Activated naive CD8-positive, alpha-beta T cell treated with anti-CD3 and anti-CD28 coated beads, Interleukin-2, amount 50 U/mL, for 16 hours (primary cell): ENCODE measurements at regions not wholly inside any gene's neighbourhood (a gene's known extent, or its start where the extent isn't known, plus 50 kb on each side); places are given as distances from the start of the nearest gene placed in this dataset.

Source experiments
- DNase-seq: peaks from one replicate; pipeline ENCODE4 v3.0.0-alpha.2; 2020; ENCODE audit warnings: low read depth, low spot score

DNA sequence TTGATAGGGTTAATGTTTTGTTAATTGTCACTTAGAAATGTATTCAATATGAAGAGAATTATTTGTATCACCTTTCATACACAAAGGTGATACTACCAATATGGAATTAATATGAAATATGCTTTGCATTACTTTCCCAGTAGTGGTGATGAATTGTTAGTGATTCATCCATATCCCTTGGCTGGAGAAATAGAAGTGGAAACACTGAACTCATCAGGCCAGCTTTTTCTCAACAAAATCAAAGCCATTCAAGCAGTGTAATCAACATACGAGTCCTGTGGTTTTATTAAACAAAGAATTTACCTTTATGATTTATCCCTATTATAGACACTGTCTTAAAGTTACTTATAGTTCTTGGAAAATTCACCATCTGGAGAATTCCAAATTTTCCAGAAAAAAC lies 264.0 kb upstream of the MEF2C start:
- no peak for DNase-seq

DNA sequence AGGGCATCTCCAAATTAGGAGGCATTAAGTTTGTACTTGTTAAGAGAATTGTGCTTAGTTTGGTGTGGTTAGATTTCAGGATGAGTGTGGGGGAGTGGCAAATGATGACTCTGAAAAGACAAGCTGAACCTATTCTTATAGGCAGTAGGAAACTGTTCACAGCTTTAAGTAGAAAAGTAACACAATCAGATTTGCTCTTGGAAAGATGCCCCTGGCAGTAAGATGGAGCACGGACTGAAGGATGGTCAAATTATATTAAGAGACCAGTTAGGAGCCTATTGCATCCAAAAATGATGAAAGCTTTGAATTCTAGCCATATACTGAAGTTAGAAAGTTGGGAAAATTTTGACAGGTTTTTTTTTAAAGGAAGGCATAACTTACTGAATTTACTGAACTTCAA lies 254.2 kb upstream of the MEF2C start:
- no peak for DNase-seq

DNA sequence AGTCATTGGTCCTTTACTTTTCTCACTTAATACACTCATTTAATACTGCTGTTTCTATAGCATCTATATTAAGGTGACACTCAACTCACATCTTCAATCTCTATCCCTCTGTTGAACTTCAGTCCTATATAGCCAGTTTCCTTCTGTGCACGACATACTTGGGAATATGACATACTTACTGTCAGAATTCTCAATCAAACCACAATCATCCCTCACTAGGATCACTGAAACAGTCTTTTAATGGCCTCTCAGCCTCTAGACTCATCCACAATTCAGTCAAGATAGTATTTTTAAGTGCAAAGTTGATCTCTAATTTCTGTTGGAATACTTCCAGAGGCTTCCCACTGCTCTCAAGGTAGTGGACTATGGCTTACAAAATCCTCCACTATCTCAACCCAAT lies 251.0 kb upstream of the MEF2C start:
- no peak for DNase-seq

DNA sequence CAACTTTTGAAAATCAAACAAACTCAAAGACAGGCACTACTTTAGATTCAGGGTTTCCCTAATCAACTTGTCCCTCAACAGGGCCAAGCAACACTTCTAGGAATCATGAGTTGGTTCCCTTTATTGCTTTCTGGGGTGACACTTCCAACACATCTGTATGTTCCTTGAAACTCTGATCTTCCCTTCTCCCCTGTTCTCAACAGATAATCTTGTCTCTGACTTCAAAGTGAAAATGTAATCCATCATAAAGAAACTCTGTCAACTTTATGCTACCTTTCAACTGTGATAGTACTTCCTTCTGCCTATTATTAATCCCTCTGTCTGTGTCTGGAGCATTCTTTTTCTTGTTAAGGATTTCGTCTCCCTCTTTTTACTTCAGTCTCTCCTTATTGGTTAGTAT lies 250.1 kb upstream of the MEF2C start:
- DNase-seq: no peak

DNA sequence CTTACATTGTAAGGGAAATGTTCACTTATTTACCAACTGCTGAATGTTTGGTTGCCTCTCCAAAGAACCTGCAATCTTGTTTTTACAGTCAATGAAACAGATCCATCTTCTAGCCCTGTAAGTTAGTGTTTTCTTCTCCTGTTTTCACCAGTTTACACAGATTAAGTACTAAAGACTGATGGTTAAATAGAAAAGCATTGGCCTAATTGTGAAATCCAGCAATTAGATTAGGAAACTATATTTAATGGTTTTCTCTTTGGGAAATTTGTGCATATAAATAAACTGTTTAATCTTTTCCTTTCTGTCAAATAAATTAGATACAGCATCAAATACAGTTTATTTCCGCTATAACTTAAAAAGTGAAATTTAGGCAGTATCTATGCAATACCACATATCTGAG lies 247.9 kb upstream of the MEF2C start:
- DNase-seq: no peak

DNA sequence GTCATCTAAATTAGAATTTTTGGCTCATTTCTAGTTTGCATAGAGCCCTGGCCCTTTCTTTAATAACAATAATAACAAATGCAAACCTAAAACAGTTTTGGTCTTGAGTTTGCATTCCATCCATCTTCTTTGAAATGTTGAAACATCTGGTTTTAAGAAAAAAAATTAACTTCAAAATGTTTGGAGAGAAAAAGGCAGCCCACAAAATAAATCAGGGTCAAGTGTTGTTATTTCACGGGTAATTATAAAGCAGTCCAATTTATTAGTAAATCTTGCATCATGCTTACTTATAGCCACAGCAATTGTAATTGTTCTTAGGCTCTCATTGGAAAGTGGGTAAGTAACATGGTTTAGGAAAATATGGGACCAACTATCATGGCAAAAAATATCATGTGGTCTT lies 247.0 kb upstream of the MEF2C start:
- no peak for DNase-seq

DNA sequence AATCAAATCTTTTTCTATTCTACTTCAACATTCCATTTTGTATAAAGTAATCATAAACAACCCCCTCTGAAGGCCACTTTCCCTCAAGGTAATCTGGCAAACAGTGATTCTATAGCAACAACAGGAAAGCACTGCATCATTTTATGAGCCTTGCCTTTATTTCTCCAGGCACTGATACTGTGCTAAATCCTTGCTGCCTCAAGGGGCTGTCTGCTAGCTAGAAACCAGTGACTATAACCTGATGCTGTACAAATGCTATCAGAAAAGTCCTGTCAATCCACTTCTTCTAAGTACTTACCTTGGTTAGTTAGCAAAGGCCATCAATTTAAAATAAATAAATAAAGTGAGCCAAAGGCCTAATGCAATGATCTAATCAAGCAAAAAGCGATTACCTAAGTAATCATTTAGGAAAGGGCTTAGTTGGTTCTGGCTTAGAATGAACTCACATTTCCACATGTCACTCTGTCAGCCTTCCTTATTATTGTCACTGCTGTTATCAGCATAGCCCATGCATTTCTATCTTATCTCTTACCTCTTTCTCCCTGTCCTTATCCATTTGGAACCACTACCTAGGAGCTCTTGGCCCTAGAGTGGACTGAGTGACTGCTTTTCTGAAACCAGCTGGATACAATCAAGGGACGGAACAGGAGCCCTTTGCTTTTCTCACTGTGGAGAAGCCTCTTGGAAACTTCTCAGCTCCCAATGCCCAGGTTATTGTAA lies 246.1 kb upstream of the MEF2C start:
- no peak for DNase-seq

DNA sequence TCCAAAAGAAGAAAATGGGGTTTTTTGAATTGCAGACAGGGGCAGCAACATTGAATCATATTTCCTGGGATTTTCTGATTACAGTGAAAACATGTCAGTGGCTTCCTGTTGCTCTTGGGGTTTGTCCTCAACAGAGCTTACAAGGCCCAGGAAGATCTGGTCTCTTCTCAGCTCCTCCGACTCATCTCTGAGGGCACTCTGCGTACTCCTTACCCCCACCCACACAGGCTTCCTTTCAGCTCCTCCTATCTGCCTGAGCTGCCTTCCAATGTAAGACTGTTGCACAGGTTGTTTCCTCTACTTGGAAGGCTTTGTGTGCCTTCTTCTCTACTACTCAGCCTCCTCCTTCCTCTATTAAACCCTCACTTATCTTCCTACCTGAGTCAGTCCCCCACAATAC lies 245.1 kb upstream of the MEF2C start:
- no peak for DNase-seq

DNA sequence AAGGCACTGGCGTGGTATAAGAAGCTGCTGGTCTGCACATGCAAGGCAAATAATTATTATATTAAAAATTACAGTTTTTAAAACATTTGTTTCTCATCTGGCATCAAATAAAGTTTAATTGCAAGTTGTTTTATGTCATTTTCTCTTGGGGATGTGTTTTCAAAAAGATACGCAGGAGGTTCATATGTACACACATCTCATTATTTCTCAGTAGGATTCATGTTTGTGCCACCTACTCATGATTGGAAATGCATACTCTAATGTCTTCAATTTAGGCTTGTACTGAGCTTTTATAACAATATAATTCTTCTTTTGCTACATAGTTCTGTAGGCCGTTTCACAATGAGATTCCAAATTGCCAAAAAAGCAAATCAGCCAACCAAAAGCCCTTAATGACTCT lies 244.2 kb upstream of the MEF2C start:
- DNase-seq: no peak

DNA sequence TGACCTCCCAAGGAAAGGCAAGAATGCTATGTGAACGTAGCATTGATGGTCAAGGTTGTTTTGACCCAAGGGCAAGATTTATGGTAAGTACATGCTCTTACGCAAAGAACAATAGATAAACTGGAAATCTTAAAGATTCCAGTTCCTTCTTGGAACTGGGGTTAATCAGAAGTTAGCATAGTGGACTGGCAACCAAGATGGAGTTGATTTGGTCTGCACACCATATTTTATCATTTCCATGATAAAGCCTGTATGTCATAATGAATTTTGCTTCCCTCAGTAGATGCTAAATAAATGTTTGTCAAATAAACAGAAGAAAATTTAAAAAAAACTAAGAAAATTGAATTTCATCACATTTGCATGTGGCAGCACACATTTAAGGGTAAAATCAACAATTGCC lies 242.4 kb upstream of the MEF2C start:
- DNase-seq: no peak

DNA sequence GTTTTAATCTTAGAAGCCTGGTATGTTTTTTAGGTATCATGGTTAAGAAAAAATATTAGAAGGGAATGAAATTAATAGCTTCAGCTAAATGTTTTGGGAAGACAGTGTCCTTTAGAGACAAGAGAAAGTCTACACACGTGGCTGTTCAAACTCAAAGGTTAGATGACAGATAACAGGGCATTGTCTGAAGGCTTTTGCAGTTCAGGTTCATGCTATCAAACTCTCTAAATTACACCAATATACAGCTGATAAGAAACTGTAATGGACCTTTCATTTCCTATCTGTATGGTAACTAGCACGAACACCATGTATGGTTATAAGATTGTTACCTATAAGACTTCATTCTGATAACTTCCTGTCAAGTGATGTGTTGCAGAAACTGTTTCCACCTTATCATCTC lies 240.6 kb upstream of the MEF2C start:
- no peak for DNase-seq

DNA sequence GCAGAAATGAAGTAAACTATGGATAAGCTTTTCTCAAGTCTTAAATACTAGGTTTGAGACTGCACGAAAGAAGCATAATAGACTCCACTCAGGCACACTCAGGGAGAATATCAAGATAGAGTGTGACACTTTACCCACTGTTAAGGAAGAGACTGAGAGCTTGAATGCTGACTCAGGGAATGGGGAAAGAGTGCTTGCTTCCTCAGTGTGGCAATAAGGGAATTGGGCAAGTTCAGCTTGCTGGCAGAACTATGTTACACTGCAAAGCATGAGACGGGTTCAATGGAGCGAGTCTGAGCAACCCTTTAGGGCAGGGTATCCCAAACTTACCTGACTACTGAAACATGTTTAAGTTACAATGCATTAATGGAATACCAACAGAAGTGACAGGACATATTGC lies 237.7 kb upstream of the MEF2C start:
- no peak for DNase-seq

DNA sequence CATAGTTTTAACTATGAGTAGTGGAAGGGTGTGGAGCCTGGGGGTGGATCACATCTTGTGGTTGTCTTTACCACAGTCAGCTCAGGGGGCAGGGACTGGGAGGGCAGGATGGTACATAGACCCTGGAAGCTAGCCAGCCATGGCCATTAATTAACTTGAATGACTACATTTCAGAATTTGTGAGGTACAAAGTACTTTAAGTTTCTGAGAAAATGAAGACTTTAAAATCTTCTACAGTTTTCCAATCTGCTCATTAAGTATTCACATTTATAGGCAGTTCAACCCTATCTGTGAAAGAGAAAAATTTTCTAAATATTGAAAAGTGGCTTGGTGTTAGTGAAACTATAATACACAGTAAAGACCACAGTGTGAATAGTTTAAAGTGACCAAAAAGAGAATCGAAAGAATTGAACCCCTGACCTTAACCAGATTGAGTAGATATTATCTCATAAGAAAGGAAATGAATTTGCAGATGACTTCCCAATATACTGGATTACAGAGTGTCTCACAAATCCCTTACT lies 234.2 kb upstream of the MEF2C start:
- DNase-seq: no peak

DNA sequence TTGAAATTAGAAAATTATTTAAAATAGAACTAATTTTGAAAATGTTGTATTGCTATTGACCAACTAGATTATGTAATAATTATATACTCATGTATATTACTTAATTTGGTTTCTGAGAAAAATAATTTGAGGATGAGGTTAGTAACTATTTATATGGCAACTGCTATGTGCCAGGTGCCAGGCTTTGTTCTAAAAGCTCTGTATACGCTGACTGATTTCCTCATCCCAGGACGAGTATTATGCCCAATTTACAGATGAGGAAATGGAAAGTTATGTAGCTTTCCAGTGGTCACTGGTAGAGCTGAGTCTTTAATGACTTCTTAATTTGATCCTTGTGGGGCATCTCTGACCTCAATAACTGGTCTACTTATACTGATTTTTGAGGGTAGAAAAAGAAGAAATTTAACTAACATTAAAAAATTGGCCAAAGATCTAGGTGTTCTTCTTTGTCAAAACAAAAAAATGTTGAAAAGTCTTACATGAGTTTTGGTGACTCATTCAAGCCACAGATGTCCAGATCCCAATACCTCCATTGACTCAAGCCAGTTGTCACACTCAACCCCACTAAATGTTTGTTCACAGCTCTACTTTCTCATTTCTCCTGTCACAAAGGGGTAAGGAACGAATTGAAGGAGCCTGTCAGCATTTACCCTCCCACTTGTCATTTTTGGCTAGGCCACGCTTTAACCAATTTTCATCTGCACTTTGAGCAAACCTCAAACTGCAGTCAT lies 228.1 kb upstream of the MEF2C start:
- DNase-seq: no peak

DNA sequence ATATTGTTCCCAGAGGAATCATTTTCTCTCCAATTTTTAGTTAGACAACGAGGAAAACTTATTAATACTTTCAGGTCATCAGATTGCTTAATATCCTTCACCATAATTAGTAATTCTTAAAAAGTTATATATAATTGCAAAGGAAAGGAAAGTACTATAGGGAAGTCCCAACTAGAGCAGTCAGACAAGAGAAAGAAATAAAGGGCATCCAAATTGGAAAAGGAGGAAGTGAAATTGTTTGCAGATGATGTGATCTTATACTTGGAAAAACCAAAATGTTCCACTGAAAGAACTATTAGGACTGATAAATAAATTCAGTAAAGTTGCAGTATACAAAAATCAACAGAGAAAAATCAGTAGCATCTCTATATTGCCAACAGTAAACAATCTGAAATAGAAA lies 223.5 kb upstream of the MEF2C start:
- no peak for DNase-seq

DNA sequence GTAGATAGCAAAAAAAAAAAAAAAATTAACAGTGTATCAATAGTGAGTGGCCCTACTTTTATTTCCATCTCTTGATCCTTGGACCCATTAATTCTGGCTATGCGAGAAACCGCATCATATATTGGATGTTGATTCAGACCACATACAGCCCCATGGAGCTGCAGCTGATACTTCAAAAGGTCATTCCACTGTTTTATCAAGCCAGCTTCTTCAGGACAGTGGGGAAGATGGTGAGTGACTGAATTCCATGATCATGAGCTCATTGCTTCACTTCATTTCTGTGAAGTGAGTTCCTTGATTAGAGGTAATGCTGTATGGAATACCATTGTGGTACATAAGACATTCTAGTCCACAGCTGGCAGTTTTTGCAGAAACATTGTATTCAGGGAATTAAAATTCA lies 222.9 kb upstream of the MEF2C start:
- no peak for DNase-seq

DNA sequence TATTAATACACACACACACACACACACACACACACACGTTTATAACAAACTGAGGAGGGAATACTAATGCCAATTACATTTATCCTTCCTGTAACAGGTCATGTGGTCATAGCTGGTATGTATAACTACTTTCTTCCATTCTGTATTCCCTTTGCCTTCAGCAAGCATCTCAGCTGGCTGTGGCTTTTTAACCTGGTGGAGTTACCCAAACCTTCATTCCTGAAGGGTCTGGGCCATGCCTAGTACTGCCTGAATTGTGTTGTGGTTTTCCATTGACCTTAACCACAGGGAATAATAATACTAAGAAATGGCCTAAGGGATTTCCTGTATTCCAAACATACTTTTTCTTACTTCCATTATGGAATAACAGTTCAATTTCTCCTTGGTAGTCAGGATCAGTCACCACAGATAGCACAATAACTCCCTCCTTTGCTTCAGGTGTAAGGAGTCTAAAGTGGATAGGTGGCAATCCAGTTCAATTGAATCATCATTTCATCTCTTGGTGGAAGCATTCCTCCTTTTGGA lies 222.2 kb upstream of the MEF2C start:
- no peak for DNase-seq

DNA sequence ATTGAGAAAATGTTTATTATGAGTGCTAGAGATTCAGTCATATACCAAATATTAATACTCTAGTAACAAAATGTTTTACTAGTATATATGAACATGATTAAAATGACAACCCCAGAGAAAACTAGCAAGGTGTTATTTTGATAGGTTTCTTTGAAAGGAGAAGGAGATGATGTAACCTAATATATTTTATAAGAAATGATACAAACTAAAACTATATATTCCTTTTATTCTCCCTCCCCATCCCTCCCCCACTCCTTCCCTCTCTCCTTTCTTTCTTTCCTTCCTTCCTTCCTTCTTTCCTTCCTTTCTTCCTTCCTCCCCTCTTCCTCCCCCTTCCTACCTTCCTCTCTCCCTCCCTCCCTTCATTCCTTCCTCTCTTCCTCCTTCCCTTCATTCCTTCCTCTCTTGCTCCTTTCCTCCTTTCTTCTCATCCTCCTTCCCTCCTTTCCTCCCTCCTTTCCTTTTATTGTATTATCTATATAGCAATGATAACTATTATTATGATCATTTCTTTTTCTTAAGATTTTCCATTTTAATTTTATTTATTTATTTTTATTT lies 215.3 kb upstream of the MEF2C start:
- DNase-seq: no peak

DNA sequence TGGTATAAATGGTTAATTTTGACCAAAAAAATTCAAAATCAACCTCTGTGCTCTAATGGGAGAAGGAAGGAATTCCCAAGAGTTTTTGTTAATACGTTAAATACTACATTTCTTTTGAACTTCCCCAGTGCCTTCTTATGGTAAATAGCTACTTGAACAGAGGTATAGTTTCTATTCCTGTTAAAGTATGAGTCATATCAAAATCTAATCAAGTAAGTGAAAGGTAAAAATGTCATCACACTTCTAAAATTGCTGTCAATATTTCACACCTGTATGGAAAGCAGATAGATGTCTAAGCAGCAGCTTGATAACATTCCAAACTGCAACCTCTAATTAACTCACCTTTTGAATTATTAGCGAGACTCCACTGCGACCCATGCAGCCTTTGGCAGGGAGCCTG lies 214.1 kb upstream of the MEF2C start:
- DNase-seq: no peak

DNA sequence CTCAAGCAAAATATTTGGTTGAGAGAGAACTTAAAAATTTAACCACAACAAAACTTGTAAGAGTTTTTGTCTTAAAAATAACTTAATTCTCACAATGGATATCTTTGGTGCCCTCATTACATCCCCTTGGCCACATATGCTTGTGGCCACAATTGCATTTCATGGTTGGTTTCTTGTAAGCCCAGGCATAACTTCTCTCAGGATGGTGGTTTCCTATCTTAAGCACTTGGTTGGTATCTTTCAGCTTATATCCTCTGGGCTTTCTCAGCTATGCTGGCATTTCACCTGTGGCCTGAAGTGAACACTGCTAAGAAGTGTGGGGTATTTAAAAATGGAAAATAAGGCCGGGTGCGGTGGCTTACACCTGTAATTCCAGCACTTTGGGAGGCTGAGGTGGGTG lies 212.4 kb upstream of the MEF2C start:
- DNase-seq: no peak

DNA sequence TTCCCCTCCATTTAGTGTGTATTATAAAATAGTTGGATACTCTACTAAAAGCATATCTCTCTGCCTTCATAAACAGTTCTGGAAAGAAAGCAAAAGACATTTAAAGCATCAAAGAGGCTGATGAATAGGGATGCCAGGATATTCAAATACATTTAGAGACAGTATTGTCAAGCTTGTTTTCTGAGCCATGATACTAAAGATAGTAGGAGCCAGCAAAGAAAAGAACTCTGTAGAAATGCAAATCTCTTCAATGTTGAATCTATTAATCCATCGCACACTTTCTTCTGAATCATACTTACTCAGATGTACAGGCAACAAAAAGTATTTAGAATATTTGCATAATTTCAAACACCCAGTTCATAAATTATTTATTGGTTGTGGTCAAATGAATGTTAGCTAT lies 207.1 kb upstream of the MEF2C start:
- no peak for DNase-seq

DNA sequence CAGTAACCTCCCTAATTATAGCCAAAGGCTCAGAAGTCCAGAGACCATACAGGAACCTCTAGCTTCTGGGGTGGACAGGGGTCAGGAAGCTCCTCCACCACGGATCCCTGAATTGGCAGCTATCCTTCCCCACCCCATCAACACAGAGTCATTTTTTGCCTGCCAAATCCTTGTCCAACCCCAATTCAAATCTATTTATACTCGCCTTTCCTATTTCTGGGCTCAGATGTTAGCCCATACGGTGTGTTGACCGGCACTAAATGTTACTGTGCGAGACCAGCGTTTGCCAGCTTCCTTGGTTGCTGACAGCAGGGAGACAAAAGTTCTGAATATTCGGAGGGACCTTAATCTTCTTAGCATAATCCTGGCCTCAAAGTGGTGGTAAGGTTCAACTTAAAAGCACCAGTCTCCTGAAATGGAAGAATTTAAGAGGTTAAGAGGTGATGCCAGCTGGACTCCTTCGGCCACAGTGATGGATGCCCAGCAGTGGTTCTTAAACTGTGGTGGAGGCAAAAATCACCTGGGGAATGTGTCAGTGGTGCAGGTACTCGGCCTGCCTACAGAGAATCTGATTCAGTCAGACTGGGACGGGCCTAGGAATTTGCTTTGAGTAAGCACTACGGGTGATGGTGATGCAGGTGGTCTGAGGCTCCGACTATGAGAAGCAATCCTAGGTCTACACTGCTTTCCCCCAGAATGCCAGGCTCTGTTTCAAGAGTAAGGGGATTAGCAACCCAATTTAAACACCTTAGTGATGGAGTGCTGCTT lies 204.8 kb upstream of the MEF2C start:
- DNase-seq: no peak
